ENCODE measurements at regions not wholly inside any gene's neighbourhood (a gene's known extent, or its start where the extent isn't known, plus 50 kb on each side); places are given as distances from the start of the nearest gene placed in this dataset.

- TF ChIP-seq CTCF (IDR thresholded peaks at IDR 0.05): no peak
- ATAC-seq (no peak), DNase-seq (no peak)
- no peaks in the 10 kb centered on the region for H3K36me3 ChIP-seq
- no peaks in the 10 kb centered on the region for H3K9me3 ChIP-seq
- 62 to 66% methylated on average over 2 of the region's 2 CpGs for WGBS, 2 donors
- no peak overlapping the region for H3K4me3 ChIP-seq
- peaks cover 0 to 4% (median 0%) of the 10 kb centered on the region in 9 donors for H3K4me1 ChIP-seq
- no peak overlapping the region for H3K27ac ChIP-seq
- intact Hi-C loops (cut with DNase I): no loop called here
- H3K27me3 ChIP-seq: peaks cover 0 to 16% (median 0%) of the 10 kb centered on the region in 7 donors
Observed at GRCh38 chr10:120748519-120748918, 102.6 kb upstream of the WDR11 start.

GRCh38 chr10:120749072-120749471 lies 102.1 kb upstream of the WDR11 start:
- WGBS, 2 donors: 70 to 74% methylated on average over 2 of the region's 2 CpGs
- H3K4me3 ChIP-seq: no peak overlapping the region
- DNase-seq (no peak), ATAC-seq (no peak)
- no peak for TF ChIP-seq CTCF (IDR thresholded peaks at IDR 0.05)
- no peaks in the 10 kb centered on the region for H3K36me3 ChIP-seq
- H3K4me1 ChIP-seq: peaks cover 0 to 4% (median 0%) of the 10 kb centered on the region in 9 donors
- no peak overlapping the region for H3K27ac ChIP-seq
- H3K27me3 ChIP-seq: peaks cover 0 to 19% (median 0%) of the 10 kb centered on the region in 7 donors
- H3K9me3 ChIP-seq: no peaks in the 10 kb centered on the region
- intact Hi-C loops (cut with DNase I): no loop called here

GRCh38 chr10:120749856-120750566 lies 101.2 kb upstream of the WDR11 start:
- DNase-seq (no peak), ATAC-seq (peak in 4 of 8 donors; percentile 34 to 76 (median 56))
- TF ChIP-seq CTCF (IDR thresholded peaks at IDR 0.05): no peak
- Histone ChIP-seq H3K36me3 (no peaks in the 10 kb centered on the region), H3K4me1 (peaks cover 0 to 4% (median 0%) of the 10 kb centered on the region in 9 donors), H3K27me3 (peaks cover 0 to 22% (median 0%) of the 10 kb centered on the region in 7 donors), H3K9me3 (no peaks in the 10 kb centered on the region), H3K4me3 (no peak overlapping the region), H3K27ac (peak overlapping the region in 1 of 10 donors; percentile 70)
- intact Hi-C loops (cut with DNase I): no loop called here
- WGBS, 2 donors: 73 to 80% methylated on average over 11 of the region's 11 CpGs

GRCh38 chr10:120755771-120756170 lies 95.4 kb upstream of the WDR11 start:
- peaks cover 0 to 4% (median 0%) of the 10 kb centered on the region in 9 donors for H3K4me1 ChIP-seq
- H3K27ac ChIP-seq: no peak overlapping the region
- H3K9me3 ChIP-seq: no peaks in the 10 kb centered on the region
- H3K4me3 ChIP-seq: no peak overlapping the region
- intact Hi-C loops (cut with DNase I): no loop called here
- ATAC-seq: no peak
- H3K36me3 ChIP-seq: no peaks in the 10 kb centered on the region
- TF ChIP-seq CTCF (IDR thresholded peaks at IDR 0.05): no peak
- no peak for DNase-seq
- peaks cover 0 to 22% (median 0%) of the 10 kb centered on the region in 7 donors for H3K27me3 ChIP-seq

All from heart right ventricle (tissue), 16 donors.